Tibial nerve (tissue), 4 donors: ENCODE measurements at regions not wholly inside any gene's neighbourhood (a gene's known extent, or its start where the extent isn't known, plus 50 kb on each side); places are given as distances from the start of the nearest gene placed in this dataset.

Experiments
- DNase-seq, 2 donors: peaks; one replicate each; pipeline ENCODE4 v3.0.0-alpha.2; 2019; ENCODE audit warnings: low spot score in 2 of 2
- H3K27ac ChIP-seq, 4 donors: fragments of 200-600 bp; sonication (generic) in 3 of 4; one replicate each; pipeline ENCODE4 v1.5.1; 2017 to 2019; ENCODE audit warnings: mild to moderate bottlenecking in 1 of 4
- H3K27me3 ChIP-seq, 2 donors: fragments of 200-600 bp; sonication (generic) in 1 of 2; one replicate each; pipeline versions ENCODE4 v1.5.1 to v1.6.0; 2017 to 2019
- H3K36me3 ChIP-seq, 3 donors: fragments of 200-600 bp; sonication (generic); one replicate each; pipeline ENCODE4 v1.5.1; 2018 to 2019
- H3K4me1 ChIP-seq, 4 donors: fragments of 200-600 bp; sonication (generic) in 3 of 4; one replicate each; pipeline ENCODE4 v1.5.1; 2017 to 2019
- H3K4me3 ChIP-seq, 4 donors: fragments of 200-600 bp; sonication (generic) in 3 of 4; one replicate each; pipeline ENCODE4 v1.5.1; 2017 to 2019; ENCODE audit warnings: mild to moderate bottlenecking in 1 of 4, moderate library complexity in 1 of 4
- H3K9me3 ChIP-seq, 4 donors: fragments of 200-600 bp; sonication (generic) in 3 of 4; one replicate each; pipeline ENCODE4 v1.5.1; 2017 to 2019
- EP300 ChIP-seq, 2 donors: sonication (generic); formaldehyde crosslinking; IDR thresholded peaks; one replicate each; pipeline ENCODE4 v1.6.1; 2017; ENCODE audit warnings: antibody characterized with exemption in 2 of 2, mild to moderate bottlenecking in 1 of 2
- POLR2A ChIP-seq, 2 donors: fragments of 450-650 bp; IDR thresholded peaks; one replicate each; pipeline ENCODE4 v1.6.1; 2017; ENCODE audit warnings: antibody characterized with exemption in 2 of 2, mild to moderate bottlenecking in 2 of 2, moderate library complexity in 2 of 2
- WGBS, 2 donors: methylation state at CpG; one replicate each; pipeline ENCODE4 v1.1.5; 2018; 5-methylcytosine and 5-hydroxymethylcytosine counted together
- TF ChIP-seq, protein P1 (sequence below), 5 experiments: fragments of 200-600 bp in 3 of 5; fragments of 450-650 bp in 2 of 5; sonication (generic) in 3 of 5; IDR thresholded peaks; one replicate each; pipeline ENCODE4 v1.5.1; 2016 to 2019; ENCODE audit warnings: antibody characterized with exemption in 5 of 5, mild to moderate bottlenecking in 3 of 5, moderate library complexity in 2 of 5

DNA sequence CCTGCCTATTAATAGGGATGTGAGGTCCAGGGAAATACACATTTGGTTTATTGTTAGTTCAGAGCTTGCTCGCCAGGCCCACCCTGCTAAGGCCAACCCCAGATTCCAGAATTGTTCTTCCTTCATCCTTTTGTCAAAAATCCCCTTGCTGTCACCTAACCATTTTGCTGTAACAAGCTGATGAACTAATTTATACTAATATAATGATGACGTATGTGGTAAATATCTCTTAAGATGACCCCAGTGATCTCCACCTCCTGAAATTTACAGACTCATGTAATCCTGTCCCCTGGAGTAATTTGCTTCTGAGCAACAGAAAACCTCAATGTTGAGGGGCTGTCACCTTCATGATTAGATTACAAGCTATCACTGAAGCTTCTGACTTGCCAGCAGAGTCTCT, 236.3 kb upstream of the N4BP1 start:
- no peaks in the 10 kb centered on the region for H3K27me3 ChIP-seq
- no peaks in the 10 kb centered on the region for H3K36me3 ChIP-seq
- no peak overlapping the region for H3K4me3 ChIP-seq
- H3K4me1 ChIP-seq = no peaks in the 10 kb centered on the region
- WGBS, 2 donors = 78 to 83% methylated on average over 2 of the region's 2 CpGs
- TF ChIP-seq, protein P1, sequence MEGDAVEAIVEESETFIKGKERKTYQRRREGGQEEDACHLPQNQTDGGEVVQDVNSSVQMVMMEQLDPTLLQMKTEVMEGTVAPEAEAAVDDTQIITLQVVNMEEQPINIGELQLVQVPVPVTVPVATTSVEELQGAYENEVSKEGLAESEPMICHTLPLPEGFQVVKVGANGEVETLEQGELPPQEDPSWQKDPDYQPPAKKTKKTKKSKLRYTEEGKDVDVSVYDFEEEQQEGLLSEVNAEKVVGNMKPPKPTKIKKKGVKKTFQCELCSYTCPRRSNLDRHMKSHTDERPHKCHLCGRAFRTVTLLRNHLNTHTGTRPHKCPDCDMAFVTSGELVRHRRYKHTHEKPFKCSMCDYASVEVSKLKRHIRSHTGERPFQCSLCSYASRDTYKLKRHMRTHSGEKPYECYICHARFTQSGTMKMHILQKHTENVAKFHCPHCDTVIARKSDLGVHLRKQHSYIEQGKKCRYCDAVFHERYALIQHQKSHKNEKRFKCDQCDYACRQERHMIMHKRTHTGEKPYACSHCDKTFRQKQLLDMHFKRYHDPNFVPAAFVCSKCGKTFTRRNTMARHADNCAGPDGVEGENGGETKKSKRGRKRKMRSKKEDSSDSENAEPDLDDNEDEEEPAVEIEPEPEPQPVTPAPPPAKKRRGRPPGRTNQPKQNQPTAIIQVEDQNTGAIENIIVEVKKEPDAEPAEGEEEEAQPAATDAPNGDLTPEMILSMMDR (IDR thresholded peaks at IDR 0.05) = no peak
- TF ChIP-seq EP300 (IDR thresholded peaks at IDR 0.05) (no peak), POLR2A (IDR thresholded peaks at IDR 0.05) (no peak)
- H3K9me3 ChIP-seq = no peaks in the 10 kb centered on the region
- H3K27ac ChIP-seq = no peak overlapping the region
- no peak for DNase-seq

- Histone ChIP-seq H3K4me3 (no peak overlapping the region), H3K27ac (no peak overlapping the region), H3K9me3 (no peaks in the 10 kb centered on the region), H3K36me3 (no peaks in the 10 kb centered on the region), H3K27me3 (no peaks in the 10 kb centered on the region), H3K4me1 (no peaks in the 10 kb centered on the region)
- 34 to 37% methylated on average over 2 of the region's 2 CpGs for WGBS, 2 donors
- DNase-seq = no peak
- TF ChIP-seq, protein P1 (IDR thresholded peaks at IDR 0.05) = no peak
- TF ChIP-seq EP300 (IDR thresholded peaks at IDR 0.05) (no peak), POLR2A (IDR thresholded peaks at IDR 0.05) (no peak)
Measured at GRCh38 chr16:48845261-48845660, 235.3 kb upstream of the N4BP1 start.

- WGBS, 2 donors = 60 to 63% methylated on average over 1 of the region's 1 CpG
- TF ChIP-seq POLR2A (IDR thresholded peaks at IDR 0.05) (no peak), EP300 (IDR thresholded peaks at IDR 0.05) (no peak)
- TF ChIP-seq, protein P1 (IDR thresholded peaks at IDR 0.05) = no peak
- Histone ChIP-seq H3K36me3 (no peaks in the 10 kb centered on the region), H3K27ac (no peak overlapping the region), H3K27me3 (no peaks in the 10 kb centered on the region), H3K4me3 (no peak overlapping the region), H3K4me1 (no peaks in the 10 kb centered on the region), H3K9me3 (no peaks in the 10 kb centered on the region)
- DNase-seq = no peak
Measured at GRCh38 chr16:48838349-48838748, 228.4 kb upstream of the N4BP1 start.

GRCh38 chr16:48836636-48837035, 226.7 kb upstream of the N4BP1 start:
- no peaks in the 10 kb centered on the region for H3K27me3 ChIP-seq
- 42 to 55% methylated on average over 4 of the region's 4 CpGs for WGBS, 2 donors
- no peaks in the 10 kb centered on the region for H3K36me3 ChIP-seq
- no peak overlapping the region for H3K4me3 ChIP-seq
- no peaks in the 10 kb centered on the region for H3K9me3 ChIP-seq
- DNase-seq = no peak
- no peaks in the 10 kb centered on the region for H3K4me1 ChIP-seq
- H3K27ac ChIP-seq = no peak overlapping the region
- TF ChIP-seq, protein P1 (IDR thresholded peaks at IDR 0.05) = no peak
- no peak for TF ChIP-seq POLR2A (IDR thresholded peaks at IDR 0.05)
- no peak for TF ChIP-seq EP300 (IDR thresholded peaks at IDR 0.05)

- Histone ChIP-seq H3K4me3 (no peak overlapping the region), H3K27ac (no peak overlapping the region), H3K4me1 (no peaks in the 10 kb centered on the region), H3K36me3 (no peaks in the 10 kb centered on the region), H3K9me3 (no peaks in the 10 kb centered on the region), H3K27me3 (no peaks in the 10 kb centered on the region)
- no peak for DNase-seq
- TF ChIP-seq EP300 (IDR thresholded peaks at IDR 0.05) (no peak), POLR2A (IDR thresholded peaks at IDR 0.05) (no peak)
- TF ChIP-seq, protein P1 (IDR thresholded peaks at IDR 0.05) = no peak
- 77 to 100% methylated on average over 2 of the region's 2 CpGs for WGBS, 2 donors
Measured at GRCh38 chr16:48836067-48836466, 226.1 kb upstream of the N4BP1 start.
